Neural progenitor cell (in vitro differentiated cells): ENCODE measurements at regions not wholly inside any gene's neighbourhood (a gene's known extent, or its start where the extent isn't known, plus 50 kb on each side); places are given as distances from the start of the nearest gene placed in this dataset.

Experiments
- CTCF ChIP-seq: fragments of 200-600 bp; sonication (generic); IDR thresholded peaks from 2 replicates; pipeline ENCODE4 v1.5.1; 2017; ENCODE audit warnings: antibody characterized with exemption, mild to moderate bottlenecking
- EZH2 ChIP-seq: fragments of 200-600 bp; sonication (generic); IDR thresholded peaks from 2 replicates; pipeline ENCODE4 v1.6.1; 2017; ENCODE audit warnings: antibody characterized with exemption, mild to moderate bottlenecking, moderate library complexity
- EZH2phosphoT487 ChIP-seq: fragments of 200-600 bp; sonication (generic); IDR thresholded peaks from 2 replicates; pipeline ENCODE4 v1.6.1; 2017; ENCODE audit warnings: antibody characterized with exemption

DNA sequence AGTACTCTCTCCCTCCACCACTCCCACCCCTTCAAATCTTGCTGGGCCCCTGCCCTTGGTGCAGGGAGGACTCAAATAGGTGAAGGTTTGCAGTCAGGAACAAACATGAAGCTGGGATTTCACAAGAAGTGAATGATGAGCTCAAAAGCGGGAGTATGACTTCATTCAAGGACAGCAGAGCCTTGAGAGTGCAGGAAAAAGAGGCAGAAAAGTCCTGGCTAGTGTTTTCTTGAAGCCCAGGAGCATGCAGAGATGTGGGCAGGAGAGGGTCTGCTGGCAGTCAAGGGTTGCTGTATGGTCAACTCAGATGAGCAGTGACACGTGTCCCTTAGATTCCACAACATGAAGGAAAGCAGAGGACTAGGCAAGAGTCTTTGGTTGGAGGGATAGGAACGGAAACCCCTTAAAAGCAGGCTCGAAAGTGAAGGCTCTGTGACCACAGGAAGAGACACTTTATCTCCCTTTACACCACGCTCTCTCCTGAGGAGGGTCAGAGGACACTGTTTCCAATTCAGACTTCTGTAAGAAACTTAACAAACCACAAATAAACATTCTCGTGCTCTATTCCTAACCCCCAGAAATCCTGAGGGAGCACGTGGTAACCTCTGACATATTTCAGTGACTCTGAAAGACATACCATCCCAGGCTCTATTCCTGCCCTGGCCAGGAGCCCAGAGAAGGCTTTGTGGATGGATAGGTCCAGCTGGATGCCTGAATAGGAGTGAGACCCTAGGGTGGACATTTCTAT is 168.0 kb upstream of the NDN start:
- no peak for TF ChIP-seq CTCF
- no peak for TF ChIP-seq EZH2
- TF ChIP-seq EZH2phosphoT487: no peak
